OCI-LY3 (cell line): ENCODE measurements at regions not wholly inside any gene's neighbourhood (a gene's known extent, or its start where the extent isn't known, plus 50 kb on each side); places are given as distances from the start of the nearest gene placed in this dataset.
"Not testable (repeated sequence)": the region's sequence is repeated elsewhere in the genome, so short reads cannot be mapped to it uniquely, and the experiment has no call there.

Experiments
- H2AFZ ChIP-seq: fragments of 200-600, 300-600 bp; shearing (Covaris generic); 2 replicates; pipeline ENCODE4 v1.6.0; 2014; ENCODE audit warnings: antibody characterized with exemption, low read depth, low read length
- H3K27ac ChIP-seq: fragments of 200-600, 300-600 bp; sonication (generic); 2 replicates; pipeline ENCODE4 v1.5.1; 2014; ENCODE audit warnings: mild to moderate bottlenecking, low read length, moderate library complexity, mixed read lengths
- H3K27me3 ChIP-seq: fragments of 200-600, 300-600 bp; sonication (generic); 2 replicates; pipeline ENCODE4 v1.6.1; 2014; ENCODE audit warnings: low read depth, low read length, mixed read lengths
- H3K36me3 ChIP-seq: fragments of 200-600, 300-600 bp; sonication (generic); replicated peaks from 2 replicates; pipeline ENCODE3; 2014; ENCODE audit warnings: low read depth, low read length, mixed read lengths
- H3K4me1 ChIP-seq: fragments of 300-600, 200-600 bp; sonication (generic); 2 replicates; pipeline ENCODE4 v1.6.1; 2014; ENCODE audit warnings: low read length, mixed read lengths
- H3K4me2 ChIP-seq: fragments of 200-600, 300-600 bp; sonication (generic); 2 replicates; pipeline ENCODE4 v1.6.1; 2014; ENCODE audit warnings: low read length, mixed read lengths
- H3K4me3 ChIP-seq: fragments of 300-600, 200-600 bp; sonication (generic); 2 replicates; pipeline ENCODE4 v1.5.1; 2014; ENCODE audit warnings: antibody characterized with exemption, mild to moderate bottlenecking, low read length, moderate library complexity
- H3K79me2 ChIP-seq: fragments of 300-600, 200-600 bp; shearing (Covaris generic); 2 replicates; pipeline ENCODE4 v1.6.1; 2014; ENCODE audit warnings: mild to moderate bottlenecking, low read length, mixed read lengths
- H3K9ac ChIP-seq: fragments of 300-600, 200-600 bp; shearing (Covaris generic); 2 replicates; pipeline ENCODE4 v1.6.0; 2014; ENCODE audit warnings: mild to moderate bottlenecking, low read length, moderate library complexity
- H3K9me3 ChIP-seq: fragments of 200-600, 300-600 bp; shearing (Covaris generic); 2 replicates; pipeline ENCODE4 v1.6.1; 2014; ENCODE audit warnings: low read length, mixed read lengths; ENCODE audit not compliant: insufficient read depth
- H4K20me1 ChIP-seq: fragments of 200-600, 300-600 bp; sonication (generic); 2 replicates; pipeline ENCODE4 v1.6.1; 2016; ENCODE audit warnings: low read length, mixed read lengths; ENCODE audit not compliant: insufficient read depth
- CTCF ChIP-seq: fragments of 200-600, 300-600 bp; sonication (generic); IDR thresholded peaks from 2 replicates; pipeline ENCODE4 v1.5.1; 2014; ENCODE audit warnings: antibody characterized with exemption, low read length, low read depth
- EZH2phosphoT487 ChIP-seq: fragments of 200-600 bp; shearing (Covaris generic); IDR thresholded peaks from 2 replicates; pipeline ENCODE4 v1.6.1; 2018; ENCODE audit warnings: antibody characterized with exemption, mixed run types, low read depth

GRCh38 chrY:21705309-21705708 is 170.6 kb downstream of the RBMY1A1 start:
- Histone ChIP-seq H3K4me1 (no peaks in the 10 kb centered on the region), H3K27me3 (no peaks in the 10 kb centered on the region), H3K79me2 (no peaks in the 10 kb centered on the region), H3K9me3 (no peaks in the 10 kb centered on the region), H2AFZ (no peak overlapping the region), H4K20me1 (no peaks in the 10 kb centered on the region), H3K9ac (no peak overlapping the region), H3K36me3 (no peaks in the 10 kb centered on the region), H3K4me3 (no peak overlapping the region), H3K27ac (no peak overlapping the region), H3K4me2 (no peak overlapping the region)
- TF ChIP-seq CTCF (no peak), EZH2phosphoT487 (no peak)

GRCh38 chrY:21706611-21707010 is 171.9 kb downstream of the RBMY1A1 start:
- H3K27me3 ChIP-seq, H3K4me2 ChIP-seq, H3K9me3 ChIP-seq, H4K20me1 ChIP-seq, H3K79me2 ChIP-seq, H3K27ac ChIP-seq, H3K9ac ChIP-seq, H3K4me3 ChIP-seq, H3K4me1 ChIP-seq, H3K36me3 ChIP-seq, H2AFZ ChIP-seq: not testable (repeated sequence)

DNA sequence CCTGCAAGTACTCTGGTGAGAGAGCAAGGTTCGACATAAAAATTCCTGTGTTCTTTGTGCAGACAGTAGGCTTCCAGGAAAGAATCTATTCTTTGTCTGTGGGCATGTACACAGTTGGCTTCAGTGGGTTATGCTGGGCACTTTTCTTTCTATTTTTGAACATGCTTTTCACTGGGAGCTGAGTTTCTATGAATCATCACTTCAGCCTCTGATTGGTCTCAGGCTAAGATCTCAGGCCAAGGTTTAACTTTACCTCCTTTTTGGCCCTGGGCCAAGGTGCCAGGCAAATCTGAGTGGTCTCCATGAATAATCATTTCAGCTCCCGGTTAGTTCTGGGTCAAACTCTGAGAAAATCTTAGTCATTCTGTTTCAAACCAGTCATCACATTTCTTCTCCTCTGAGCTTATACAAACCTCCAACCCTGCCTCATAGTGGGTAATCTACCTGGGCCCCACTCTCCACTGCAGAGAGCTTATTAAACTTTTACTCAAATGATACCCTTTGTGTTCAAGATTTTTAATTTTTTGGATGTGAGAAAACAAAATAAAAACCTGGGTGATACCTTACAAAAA is 158.8 kb downstream of the RBMY1D start:
- H3K27ac ChIP-seq, H3K9ac ChIP-seq, H3K9me3 ChIP-seq, H3K79me2 ChIP-seq, H2AFZ ChIP-seq, H3K4me1 ChIP-seq, H4K20me1 ChIP-seq, H3K27me3 ChIP-seq, H3K36me3 ChIP-seq, H3K4me3 ChIP-seq, H3K4me2 ChIP-seq: not testable (repeated sequence)

DNA sequence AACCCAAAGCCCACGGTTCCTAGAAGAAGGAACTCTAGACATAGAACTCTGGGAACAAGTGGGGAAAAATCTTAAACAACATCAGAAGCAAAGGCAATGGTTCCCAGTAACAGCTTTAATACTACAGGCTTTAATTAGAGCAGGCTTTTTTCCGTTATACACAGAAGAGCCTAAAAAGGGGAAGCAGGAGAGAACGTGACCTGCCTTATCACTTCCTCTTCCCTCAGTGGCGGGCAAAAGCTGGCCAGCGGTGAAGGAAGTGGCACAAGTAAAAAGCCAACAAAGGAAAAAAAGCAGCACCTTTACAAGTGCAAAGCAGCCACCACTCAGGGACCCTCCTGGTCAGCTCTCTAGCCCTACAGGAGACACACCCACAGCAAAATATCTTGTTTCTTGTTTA is 149.3 kb downstream of the RBMY1D start:
- not testable (repeated sequence) for H4K20me1 ChIP-seq, H3K4me1 ChIP-seq, H2AFZ ChIP-seq, H3K9ac ChIP-seq, H3K9me3 ChIP-seq, H3K4me2 ChIP-seq, H3K27me3 ChIP-seq, H3K4me3 ChIP-seq, H3K36me3 ChIP-seq, H3K27ac ChIP-seq, H3K79me2 ChIP-seq

DNA sequence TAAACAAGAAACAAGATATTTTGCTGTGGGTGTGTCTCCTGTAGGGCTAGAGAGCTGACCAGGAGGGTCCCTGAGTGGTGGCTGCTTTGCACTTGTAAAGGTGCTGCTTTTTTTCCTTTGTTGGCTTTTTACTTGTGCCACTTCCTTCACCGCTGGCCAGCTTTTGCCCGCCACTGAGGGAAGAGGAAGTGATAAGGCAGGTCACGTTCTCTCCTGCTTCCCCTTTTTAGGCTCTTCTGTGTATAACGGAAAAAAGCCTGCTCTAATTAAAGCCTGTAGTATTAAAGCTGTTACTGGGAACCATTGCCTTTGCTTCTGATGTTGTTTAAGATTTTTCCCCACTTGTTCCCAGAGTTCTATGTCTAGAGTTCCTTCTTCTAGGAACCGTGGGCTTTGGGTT is 134.1 kb downstream of the RBMY1D start:
- H3K9me3 ChIP-seq, H3K4me2 ChIP-seq, H3K4me1 ChIP-seq, H3K9ac ChIP-seq, H3K36me3 ChIP-seq, H3K27ac ChIP-seq, H3K79me2 ChIP-seq, H4K20me1 ChIP-seq, H3K27me3 ChIP-seq, H3K4me3 ChIP-seq, H2AFZ ChIP-seq: not testable (repeated sequence)

- not testable (repeated sequence) for H3K9ac ChIP-seq, H2AFZ ChIP-seq, H3K4me2 ChIP-seq, H3K79me2 ChIP-seq, H3K9me3 ChIP-seq, H3K4me3 ChIP-seq, H3K4me1 ChIP-seq, H3K27me3 ChIP-seq, H4K20me1 ChIP-seq, H3K36me3 ChIP-seq, H3K27ac ChIP-seq
Measured at GRCh38 chrY:21767824-21768223, 126.5 kb downstream of the RBMY1D start.

DNA sequence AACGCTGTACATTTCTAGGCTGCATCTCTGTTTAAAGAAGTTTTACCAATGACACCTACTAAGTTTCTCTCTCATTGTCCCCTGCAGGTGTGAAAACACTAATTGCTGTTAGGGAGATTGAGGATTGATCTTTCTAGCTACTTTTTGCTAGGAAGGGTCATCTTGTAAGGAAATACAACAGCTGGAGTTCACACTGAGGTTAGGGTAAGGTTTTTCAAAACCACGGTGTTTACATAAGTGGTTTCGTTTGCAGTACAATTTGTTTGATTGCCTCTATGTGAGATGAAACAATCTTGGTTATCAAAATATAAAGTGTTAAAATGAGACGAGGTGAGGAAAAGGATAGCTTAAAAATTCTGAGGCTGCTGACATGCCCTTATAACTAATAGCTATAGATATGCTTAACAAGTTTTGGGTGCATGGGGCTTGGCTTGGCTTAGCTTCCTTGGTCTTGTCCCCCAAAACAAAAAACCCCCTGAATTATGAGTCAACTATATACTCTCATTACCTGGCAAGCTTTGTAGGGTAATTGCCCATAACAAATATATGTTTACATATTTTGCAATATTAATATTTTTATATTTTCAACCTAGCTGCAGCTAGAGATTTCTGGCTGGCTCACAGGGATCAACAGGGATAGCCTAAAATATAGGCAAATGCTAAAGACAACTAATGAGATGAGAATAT is 112.0 kb downstream of the RBMY1D start:
- not testable (repeated sequence) for H3K27me3 ChIP-seq, H3K9me3 ChIP-seq, H3K4me3 ChIP-seq, H3K27ac ChIP-seq, H3K79me2 ChIP-seq, H2AFZ ChIP-seq, H3K36me3 ChIP-seq, H3K4me1 ChIP-seq, H3K4me2 ChIP-seq, H3K9ac ChIP-seq, H4K20me1 ChIP-seq
